GM19395 (cell line): ENCODE measurements at regions not wholly inside any gene's neighbourhood (a gene's known extent, or its start where the extent isn't known, plus 50 kb on each side); places are given as distances from the start of the nearest gene placed in this dataset.
"Not testable (repeated sequence)": the region's sequence is repeated elsewhere in the genome, so short reads cannot be mapped to it uniquely, and the experiment has no call there.

ENCODE experiments used
- ATAC-seq: cut with Tn5 transposase; IDR thresholded peaks from one replicate; pipeline ENCODE4 v1.9.1; 2021; ENCODE audit warnings: mild to moderate bottlenecking, moderate library complexity; ENCODE audit not compliant: unreplicated experiment

- ATAC-seq = no peak
These were observed 154.4 kb upstream of the RPL34 start for GRCh38 chr4:108465886-108466500.

GRCh38 chr4:108458681-108459080, 161.7 kb upstream of the RPL34 start:
- no peak for ATAC-seq

GRCh38 chr4:108454227-108454626, 166.1 kb upstream of the RPL34 start:
- ATAC-seq = no peak

GRCh38 chr4:108453366-108453765, 167.0 kb upstream of the RPL34 start:
- no peak for ATAC-seq

GRCh38 chr4:108450236-108450898, 170.0 kb upstream of the RPL34 start:
- ATAC-seq = no peak

- no peak for ATAC-seq
These were observed 171.2 kb upstream of the RPL34 start for GRCh38 chr4:108449129-108449528.

GRCh38 chr4:108446556-108446955, 173.8 kb upstream of the RPL34 start:
- ATAC-seq = no peak

GRCh38 chr4:108445716-108446115, 174.7 kb upstream of the RPL34 start:
- ATAC-seq = no peak

- ATAC-seq = no peak
These were observed 176.8 kb upstream of the RPL34 start for GRCh38 chr4:108443585-108443984.

- no peak for ATAC-seq
These were observed 186.5 kb upstream of the RPL34 start for GRCh38 chr4:108433832-108434231.

- ATAC-seq = not testable (repeated sequence)
These were observed 187.0 kb upstream of the RPL34 start for GRCh38 chr4:108433394-108433793.

- ATAC-seq = no peak
These were observed 188.0 kb upstream of the RPL34 start for GRCh38 chr4:108432418-108432817.

GRCh38 chr4:108431986-108432385, 188.4 kb upstream of the RPL34 start:
- ATAC-seq = no peak

GRCh38 chr4:108430921-108431320, 189.5 kb upstream of the RPL34 start:
- ATAC-seq = no peak

- no peak for ATAC-seq
These were observed 190.7 kb upstream of the RPL34 start for GRCh38 chr4:108429662-108430061.

- no peak for ATAC-seq
These were observed 191.5 kb upstream of the RPL34 start for GRCh38 chr4:108428923-108429322.

- ATAC-seq = no peak
These were observed 192.4 kb upstream of the RPL34 start for GRCh38 chr4:108427946-108428485.

- ATAC-seq = no peak
These were observed 193.9 kb upstream of the RPL34 start for GRCh38 chr4:108426493-108426892.

GRCh38 chr4:108425988-108426387, 194.4 kb upstream of the RPL34 start:
- no peak for ATAC-seq

- ATAC-seq = no peak
These were observed 202.5 kb upstream of the RPL34 start for GRCh38 chr4:108417923-108418322.

- no peak for ATAC-seq
These were observed 203.5 kb upstream of the RPL34 start for GRCh38 chr4:108416831-108417230.

GRCh38 chr4:108415389-108415788, 205.0 kb upstream of the RPL34 start:
- no peak for ATAC-seq

- ATAC-seq = no peak
These were observed 208.5 kb upstream of the RPL34 start for GRCh38 chr4:108411836-108412235.
